Heart right ventricle (tissue), 16 donors: ENCODE measurements at regions not wholly inside any gene's neighbourhood (a gene's known extent, or its start where the extent isn't known, plus 50 kb on each side); places are given as distances from the start of the nearest gene placed in this dataset.
A peak's percentile ranks its signal among the peaks of the same experiment; 100 is the strongest.

Source experiments
- ATAC-seq, 8 donors: fragments of 200-7000 bp; cut with Tn5 transposase; one replicate each; pipeline ENCODE4 v1.9.1; 2020; ENCODE audit warnings: mild to moderate bottlenecking in 8 of 8, moderate library complexity in 8 of 8, moderate number of reproducible peaks in 1 of 8
- DNase-seq, 2 donors: peaks; one replicate each; pipeline ENCODE4 v3.0.0-alpha.2; 2020
- H3K27ac ChIP-seq, 10 donors: fragments of 200-600 bp; sonication (generic) in 2 of 10; one replicate each; pipeline versions ENCODE4 v1.5.0 to v1.8.0; 2020 to 2022; ENCODE audit warnings: mild to moderate bottlenecking in 3 of 10
- H3K27me3 ChIP-seq, 7 donors: fragments of 200-600 bp; one replicate each; pipeline ENCODE4 v1.8.0; 2021 to 2022; ENCODE audit warnings: mild to moderate bottlenecking in 2 of 7
- H3K36me3 ChIP-seq, 9 donors: fragments of 200-600 bp; sonication (generic) in 1 of 9; one replicate each; pipeline versions ENCODE4 v1.5.0 to v1.8.0; 2020 to 2022; ENCODE audit warnings: mild to moderate bottlenecking in 2 of 9
- H3K4me1 ChIP-seq, 9 donors: fragments of 200-600 bp; sonication (generic) in 1 of 9; one replicate each; pipeline versions ENCODE4 v1.5.0 to v1.8.0; 2020 to 2022; ENCODE audit warnings: mild to moderate bottlenecking in 4 of 9
- H3K4me3 ChIP-seq, 10 donors: fragments of 200-600 bp; sonication (generic) in 2 of 10; one replicate each; pipeline versions ENCODE4 v1.5.0 to v1.8.0; 2020 to 2022; ENCODE audit warnings: mild to moderate bottlenecking in 7 of 10, moderate library complexity in 2 of 10
- H3K9me3 ChIP-seq, 11 donors: fragments of 200-600 bp in 10 of 11; sonication (generic) in 2 of 11; one replicate each; pipeline versions ENCODE4 v1.5.0 to v1.8.0; 2013 to 2022; ENCODE audit warnings: mild to moderate bottlenecking in 2 of 11, control low read depth in 1 of 11, moderate library complexity in 1 of 11
- CTCF ChIP-seq, 9 donors: fragments of 200-600 bp; sonication (generic) in 2 of 9; IDR thresholded peaks; one replicate each; pipeline versions ENCODE4 v1.5.0 to v1.8.0; 2021 to 2022; ENCODE audit warnings: antibody characterized with exemption in 9 of 9, mild to moderate bottlenecking in 5 of 9, moderate library complexity in 1 of 9
- WGBS, 2 donors: extraction: QIAGEN DNeasy Blood & Tissue Kit; methylation state at CpG; one replicate each; pipeline ENCODE4 v1.1.7; 2013; ENCODE audit warnings: inconsistent platforms in 1 of 2; 5-methylcytosine and 5-hydroxymethylcytosine counted together
- intact Hi-C, 10 donors: fragments of 100-400 bp; cut with DNase I; formaldehyde crosslinking; loops; one replicate each; pipeline versions ENCODE4 v1.11.1 to v1.14.2; 2022
- donor health status: Arrhythmogenic right ventricular cardiomyopathy.
- donor health status: ischemic (EF 13 %, LVEDD 7.1; RV severe dilation, severe dysfunction).
- donor health status: healthy with polysubstance abuse.
- donor health status: DM: no; HTN: yes; CAD: no.
- donor health status: DM: no; HTN: no; CAD: no.
- donor health status: ischemic (EF 25% LVEDD 6.9; RV normal size, moderate dysfunction).
- donor health status: ischemic (EF 25% LVEDD 5.7; RV mildly dilated, moderate dysfunction).
- donor health status: healthy.
- donor health status: DM: yes; HTN: yes; CAD: no.
- donor health status: Ischemic cardiomyopathy.
- donor health status: ischemic (EF 35%, LVEDD 5.7; RV mildly dilated, moderate dysfunction).
- donor health status: nonischemic (EF 11% LVEDD 7.7; RV severe dilation, severe dysfunction).
- donor health status: DM: yes; HTN: yes; CAD: no.
- donor health status: PGD.
- donor health status: ischemic (EF 29% LVEDD 5.4; RV normal size, mild dysfunction).
- donor health status: nonischemic (EF 23%, LVEDD 6.1; RV moderate dilation, normal function).

- no peak for TF ChIP-seq CTCF (IDR thresholded peaks at IDR 0.05)
- no peak for ATAC-seq
- 68 to 74% methylated on average over 10 of the region's 10 CpGs for WGBS, 2 donors
- Histone ChIP-seq H3K36me3 (no peaks in the 10 kb centered on the region), H3K27me3 (peaks cover 0 to 24% (median 5%) of the 10 kb centered on the region in 7 donors), H3K4me3 (no peak overlapping the region), H3K27ac (no peak overlapping the region), H3K4me1 (no peaks in the 10 kb centered on the region), H3K9me3 (no peaks in the 10 kb centered on the region)
- DNase-seq, result no peak
- intact Hi-C loops, result no loop called here
Observed at GRCh38 chr17:14792746-14793145, 472.4 kb downstream of the PMP22 start.

DNA sequence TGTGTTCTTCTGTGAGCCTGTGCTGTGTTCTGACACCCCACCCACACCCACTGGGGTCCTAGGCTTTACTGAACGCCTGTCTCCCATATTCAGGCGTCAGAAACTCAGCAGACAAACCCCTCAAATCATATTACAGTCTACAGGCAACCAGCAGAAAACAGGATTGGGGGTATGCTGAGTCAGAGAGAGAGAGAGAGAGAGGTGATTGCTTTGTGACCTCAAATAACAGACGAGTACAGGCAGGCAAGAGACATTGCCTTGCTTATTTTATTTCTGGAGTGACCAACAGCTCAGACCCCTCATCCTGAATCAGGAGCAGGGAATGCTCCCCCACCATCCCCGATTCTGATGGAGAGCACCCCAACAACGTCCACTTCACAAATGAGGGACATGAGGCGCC, 473.9 kb downstream of the PMP22 start:
- 54 to 58% methylated on average over 6 of the region's 6 CpGs for WGBS, 2 donors
- DNase-seq, result no peak
- intact Hi-C loops, result no loop called here
- Histone ChIP-seq H3K4me3 (no peak overlapping the region), H3K9me3 (no peaks in the 10 kb centered on the region), H3K36me3 (no peaks in the 10 kb centered on the region), H3K4me1 (no peaks in the 10 kb centered on the region), H3K27ac (no peak overlapping the region), H3K27me3 (peaks cover 0 to 24% (median 5%) of the 10 kb centered on the region in 7 donors)
- no peak for ATAC-seq
- no peak for TF ChIP-seq CTCF (IDR thresholded peaks at IDR 0.05)

DNA sequence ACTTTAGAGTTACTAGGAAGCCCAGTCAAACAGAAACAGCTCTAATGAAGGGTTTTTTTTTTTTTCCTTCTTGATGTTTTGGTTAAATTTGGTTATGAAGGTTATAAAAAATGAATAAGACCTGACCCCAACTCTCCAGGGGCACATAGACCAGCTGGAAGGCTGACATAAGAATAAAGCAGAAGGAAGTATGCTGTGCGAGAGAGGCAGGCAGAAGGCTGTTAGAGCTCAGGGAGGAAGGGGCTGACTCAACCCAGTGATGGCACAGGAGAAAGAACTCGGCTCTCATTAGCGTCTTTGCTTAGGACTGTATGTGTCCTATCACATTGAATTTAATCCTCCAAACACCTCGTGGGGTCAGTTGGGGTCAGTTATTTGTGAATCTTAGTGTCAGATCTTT, 474.6 kb downstream of the PMP22 start:
- H3K9me3 ChIP-seq, result no peaks in the 10 kb centered on the region
- DNase-seq, result peak in 1 of 2 donors; percentile 8
- intact Hi-C loops, result no loop called here
- H3K27ac ChIP-seq, result no peak overlapping the region
- no peaks in the 10 kb centered on the region for H3K36me3 ChIP-seq
- peaks cover 0 to 24% (median 5%) of the 10 kb centered on the region in 7 donors for H3K27me3 ChIP-seq
- no peak overlapping the region for H3K4me3 ChIP-seq
- H3K4me1 ChIP-seq, result no peaks in the 10 kb centered on the region
- WGBS, 2 donors, result 14 to 25% methylated on average over 4 of the region's 4 CpGs
- peak in 4 of 8 donors; percentile 41 to 69 (median 46) for ATAC-seq
- TF ChIP-seq CTCF (IDR thresholded peaks at IDR 0.05), result no peak

GRCh38 chr17:14784997-14785696, 480.0 kb downstream of the PMP22 start:
- TF ChIP-seq CTCF (IDR thresholded peaks at IDR 0.05), result no peak
- Histone ChIP-seq H3K27me3 (peaks cover 0 to 12% (median 5%) of the 10 kb centered on the region in 7 donors), H3K4me3 (no peak overlapping the region), H3K9me3 (no peaks in the 10 kb centered on the region), H3K36me3 (no peaks in the 10 kb centered on the region), H3K4me1 (no peaks in the 10 kb centered on the region), H3K27ac (no peak overlapping the region)
- ATAC-seq (no peak), DNase-seq (no peak)
- intact Hi-C loops, result no loop called here
- 88 to 89% methylated on average over 5 of the region's 5 CpGs for WGBS, 2 donors
